ENCODE measurements at regions not wholly inside any gene's neighbourhood (a gene's known extent, or its start where the extent isn't known, plus 50 kb on each side); places are given as distances from the start of the nearest gene placed in this dataset.

DNA sequence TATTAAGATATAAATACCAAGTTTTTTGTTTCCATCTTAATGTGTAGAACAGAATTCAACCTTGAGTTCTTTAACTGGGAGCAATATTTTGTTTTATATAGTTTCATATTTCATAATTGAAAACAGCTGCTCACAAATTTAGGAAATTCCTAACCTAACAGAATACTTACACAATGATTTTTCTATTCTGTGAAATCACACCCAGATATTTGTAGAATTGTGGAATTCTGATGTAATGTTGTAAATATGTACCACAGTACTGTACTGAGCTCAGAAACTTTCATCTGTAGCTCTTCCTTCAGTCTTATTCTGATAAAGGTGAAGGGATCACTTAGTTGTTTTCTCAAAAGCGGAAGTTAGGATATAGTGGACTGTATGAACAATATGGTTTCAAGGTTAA lies 143.4 kb upstream of the GLI3 start:
- Histone ChIP-seq H3K4me1 (ENCODE audit: control insufficient read depth in 2 of 2, insufficient read depth in 2 of 2, low read length in 1 of 2) (no peaks in the 10 kb centered on the region), H3K9me3 (ENCODE audit: control insufficient read depth in 2 of 2, insufficient read depth in 1 of 2, low read depth in 1 of 2, low read length in 1 of 2) (no peaks in the 10 kb centered on the region), H3K4me3 (ENCODE audit: low read depth in 1 of 2, low read length in 2 of 2) (no peak overlapping the region), H3K36me3 (ENCODE audit: control insufficient read depth in 2 of 2, insufficient read depth in 2 of 2, low read length in 1 of 2) (no peaks in the 10 kb centered on the region), H3K27ac (ENCODE audit: low read depth in 2 of 2, low read length in 1 of 2) (no peak overlapping the region), H3K27me3 (ENCODE audit: control insufficient read depth in 1 of 2, insufficient read depth in 2 of 2, low read length in 2 of 2) (no peaks in the 10 kb centered on the region)
- 72 to 81% methylated on average over 1 of the region's 1 CpG for WGBS, 2 donors

DNA sequence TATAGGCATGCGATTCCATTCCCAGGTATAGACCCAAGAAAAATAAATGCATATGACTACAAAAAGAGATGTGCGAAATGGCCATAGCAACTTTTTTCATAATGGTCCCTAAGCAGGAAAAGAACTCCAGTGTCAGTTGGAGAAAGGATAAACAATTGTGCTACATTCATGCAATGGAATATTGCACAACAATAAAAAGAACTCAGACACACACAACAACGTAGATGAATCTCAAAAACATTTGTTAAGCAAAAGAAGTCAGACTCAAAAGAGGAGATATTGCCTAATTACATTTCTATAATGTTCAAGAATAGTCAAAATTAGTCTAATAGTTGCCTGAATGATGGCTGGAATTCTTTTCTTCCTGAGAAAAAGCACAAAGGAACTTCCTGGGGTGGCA lies 141.1 kb upstream of the GLI3 start:
- no peaks in the 10 kb centered on the region for H3K4me1 ChIP-seq (ENCODE audit: control insufficient read depth in 2 of 2, insufficient read depth in 2 of 2, low read length in 1 of 2)
- H3K27ac ChIP-seq (ENCODE audit: low read depth in 2 of 2, low read length in 1 of 2) = no peak overlapping the region
- H3K36me3 ChIP-seq (ENCODE audit: control insufficient read depth in 2 of 2, insufficient read depth in 2 of 2, low read length in 1 of 2) = no peaks in the 10 kb centered on the region
- WGBS, 2 donors = 84 to 85% methylated on average over 3 of the region's 3 CpGs
- no peaks in the 10 kb centered on the region for H3K27me3 ChIP-seq (ENCODE audit: control insufficient read depth in 1 of 2, insufficient read depth in 2 of 2, low read length in 2 of 2)
- H3K9me3 ChIP-seq (ENCODE audit: control insufficient read depth in 2 of 2, insufficient read depth in 1 of 2, low read depth in 1 of 2, low read length in 1 of 2) = no peaks in the 10 kb centered on the region
- no peak overlapping the region for H3K4me3 ChIP-seq (ENCODE audit: low read depth in 1 of 2, low read length in 2 of 2)

DNA sequence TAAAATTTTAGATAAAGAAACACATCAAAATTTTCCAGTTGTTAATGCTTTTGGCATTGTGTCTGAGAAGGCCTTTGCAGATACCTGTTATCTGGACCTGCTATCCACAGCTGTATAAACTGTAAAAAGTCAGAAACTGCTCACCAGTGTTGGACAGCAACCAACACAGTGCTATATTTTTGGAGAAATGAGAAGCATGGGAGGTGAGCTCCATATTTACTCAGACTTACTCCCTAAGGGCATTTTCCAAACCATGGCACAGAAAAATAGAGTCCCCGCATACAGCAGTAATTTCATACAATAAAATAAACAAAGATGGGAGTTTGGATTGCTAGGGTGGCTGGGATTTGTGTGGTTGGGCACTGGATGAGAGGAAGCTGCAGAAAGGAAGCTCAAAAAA lies 136.3 kb upstream of the GLI3 start:
- no peaks in the 10 kb centered on the region for H3K27me3 ChIP-seq (ENCODE audit: control insufficient read depth in 1 of 2, insufficient read depth in 2 of 2, low read length in 2 of 2)
- H3K4me3 ChIP-seq (ENCODE audit: low read depth in 1 of 2, low read length in 2 of 2) = no peak overlapping the region
- H3K4me1 ChIP-seq (ENCODE audit: control insufficient read depth in 2 of 2, insufficient read depth in 2 of 2, low read length in 1 of 2) = no peaks in the 10 kb centered on the region
- H3K36me3 ChIP-seq (ENCODE audit: control insufficient read depth in 2 of 2, insufficient read depth in 2 of 2, low read length in 1 of 2) = no peaks in the 10 kb centered on the region
- no peak overlapping the region for H3K27ac ChIP-seq (ENCODE audit: low read depth in 2 of 2, low read length in 1 of 2)
- no peaks in the 10 kb centered on the region for H3K9me3 ChIP-seq (ENCODE audit: control insufficient read depth in 2 of 2, insufficient read depth in 1 of 2, low read depth in 1 of 2, low read length in 1 of 2)
- WGBS, 2 donors = 38 to 60% methylated on average over 1 of the region's 1 CpG

DNA sequence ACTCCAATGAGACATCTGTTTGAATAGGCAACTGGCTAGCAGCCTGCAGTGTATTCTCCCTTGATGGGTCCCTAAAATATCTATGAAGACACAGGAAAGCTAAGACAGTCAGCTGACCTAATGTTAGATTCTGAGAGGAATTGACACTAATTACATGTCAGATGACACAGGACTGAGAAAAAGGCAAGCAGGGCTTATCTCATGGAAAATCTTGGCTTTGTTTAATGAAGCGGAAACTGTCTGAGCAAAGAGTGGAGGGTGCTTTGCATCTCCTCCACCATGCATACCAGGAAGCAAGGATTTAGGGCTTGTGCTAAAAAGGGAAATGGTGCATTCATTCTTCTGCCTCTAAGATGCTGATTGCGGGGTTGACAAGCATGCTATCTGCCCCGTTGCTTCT lies 135.5 kb upstream of the GLI3 start:
- no peak overlapping the region for H3K27ac ChIP-seq (ENCODE audit: low read depth in 2 of 2, low read length in 1 of 2)
- H3K27me3 ChIP-seq (ENCODE audit: control insufficient read depth in 1 of 2, insufficient read depth in 2 of 2, low read length in 2 of 2) = no peaks in the 10 kb centered on the region
- 64 to 71% methylated on average over 3 of the region's 3 CpGs for WGBS, 2 donors
- H3K9me3 ChIP-seq (ENCODE audit: control insufficient read depth in 2 of 2, insufficient read depth in 1 of 2, low read depth in 1 of 2, low read length in 1 of 2) = no peaks in the 10 kb centered on the region
- no peak overlapping the region for H3K4me3 ChIP-seq (ENCODE audit: low read depth in 1 of 2, low read length in 2 of 2)
- no peaks in the 10 kb centered on the region for H3K4me1 ChIP-seq (ENCODE audit: control insufficient read depth in 2 of 2, insufficient read depth in 2 of 2, low read length in 1 of 2)
- H3K36me3 ChIP-seq (ENCODE audit: control insufficient read depth in 2 of 2, insufficient read depth in 2 of 2, low read length in 1 of 2) = no peaks in the 10 kb centered on the region

DNA sequence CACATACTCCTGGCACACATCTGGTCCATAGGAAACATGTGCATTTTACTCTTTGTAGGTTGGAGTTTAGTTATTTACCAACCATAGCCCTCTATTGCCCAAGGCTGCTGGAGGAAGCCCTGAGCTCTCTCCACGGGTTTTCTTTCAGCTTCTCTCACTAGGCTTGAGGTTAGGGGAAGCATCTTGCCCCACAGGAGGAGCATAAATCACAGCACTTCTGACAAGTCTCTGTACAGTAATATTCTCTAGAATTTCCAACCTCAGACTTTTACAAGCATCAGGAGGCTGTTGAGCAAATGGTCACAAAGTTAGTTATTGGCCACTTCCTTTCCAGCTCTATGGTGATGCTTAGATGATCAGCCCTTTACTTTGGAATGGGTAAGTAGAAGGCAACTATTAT lies 122.9 kb upstream of the GLI3 start:
- no peaks in the 10 kb centered on the region for H3K9me3 ChIP-seq (ENCODE audit: control insufficient read depth in 2 of 2, insufficient read depth in 1 of 2, low read depth in 1 of 2, low read length in 1 of 2)
- WGBS, 2 donors = 39 to 48% methylated on average over 1 of the region's 1 CpG
- H3K4me3 ChIP-seq (ENCODE audit: low read depth in 1 of 2, low read length in 2 of 2) = no peak overlapping the region

DNA sequence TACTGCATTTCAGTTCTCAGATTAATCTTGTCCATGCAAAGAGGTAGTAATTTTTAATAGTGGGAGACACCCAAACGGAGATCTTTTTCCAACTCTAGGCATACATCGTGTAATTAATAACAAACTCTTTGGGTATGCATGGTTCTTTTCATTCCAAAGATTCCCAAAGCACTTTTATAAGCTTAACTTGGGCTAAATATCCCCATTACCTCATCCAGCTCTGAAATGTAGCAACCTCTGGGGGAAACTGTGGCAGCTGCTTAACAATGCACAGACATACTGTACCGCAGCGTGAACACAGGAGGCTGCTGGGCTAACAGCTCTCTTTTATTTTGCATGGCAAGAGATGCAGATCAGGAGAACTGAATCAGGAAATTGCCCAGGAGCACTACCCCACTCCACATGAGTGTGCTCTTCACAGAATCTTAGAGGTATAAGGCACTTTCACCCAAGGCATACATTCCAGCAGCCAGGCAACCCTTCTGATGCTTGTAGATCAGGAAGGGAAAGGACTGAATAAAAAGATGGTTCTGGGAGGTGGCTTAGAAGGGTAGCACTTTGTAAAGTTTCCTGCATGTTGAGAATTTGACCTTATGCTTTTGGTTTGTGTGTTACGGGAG lies 114.4 kb upstream of the GLI3 start:
- WGBS, 2 donors = 85% methylated on average over 5 of the region's 5 CpGs
- Histone ChIP-seq H3K4me1 (ENCODE audit: control insufficient read depth in 2 of 2, insufficient read depth in 2 of 2, low read length in 1 of 2) (no peaks in the 10 kb centered on the region), H3K36me3 (ENCODE audit: control insufficient read depth in 2 of 2, insufficient read depth in 2 of 2, low read length in 1 of 2) (no peaks in the 10 kb centered on the region), H3K9me3 (ENCODE audit: control insufficient read depth in 2 of 2, insufficient read depth in 1 of 2, low read depth in 1 of 2, low read length in 1 of 2) (no peaks in the 10 kb centered on the region), H3K27me3 (ENCODE audit: control insufficient read depth in 1 of 2, insufficient read depth in 2 of 2, low read length in 2 of 2) (no peaks in the 10 kb centered on the region), H3K4me3 (ENCODE audit: low read depth in 1 of 2, low read length in 2 of 2) (no peak overlapping the region), H3K27ac (ENCODE audit: low read depth in 2 of 2, low read length in 1 of 2) (no peak overlapping the region)

More for the DNA sequence above, 122.9 kb upstream of the GLI3 start:
- H3K27ac ChIP-seq (ENCODE audit: low read depth in 2 of 2, low read length in 1 of 2) = no peak overlapping the region
- no peaks in the 10 kb centered on the region for H3K27me3 ChIP-seq (ENCODE audit: control insufficient read depth in 1 of 2, insufficient read depth in 2 of 2, low read length in 2 of 2)
- no peaks in the 10 kb centered on the region for H3K36me3 ChIP-seq (ENCODE audit: control insufficient read depth in 2 of 2, insufficient read depth in 2 of 2, low read length in 1 of 2)
- no peaks in the 10 kb centered on the region for H3K4me1 ChIP-seq (ENCODE audit: control insufficient read depth in 2 of 2, insufficient read depth in 2 of 2, low read length in 1 of 2)

DNA sequence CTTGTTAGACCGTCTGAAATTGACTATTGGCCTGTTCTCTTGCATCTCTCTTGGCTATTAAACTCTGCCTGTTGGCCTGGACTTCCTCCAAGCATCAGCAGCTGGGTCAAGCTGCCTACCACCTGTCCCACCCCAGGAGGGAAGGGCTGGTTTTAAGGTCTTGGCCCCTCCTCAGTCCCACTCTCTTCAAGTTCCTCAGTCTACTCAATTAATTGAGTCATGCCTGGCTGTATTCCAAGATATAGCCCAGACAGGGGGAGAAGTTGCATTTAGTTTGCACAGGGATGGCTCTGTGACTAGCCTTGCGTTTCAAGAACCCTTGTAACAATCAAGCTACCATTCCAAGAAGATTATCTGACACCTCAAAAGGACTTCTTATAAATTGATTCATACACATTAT lies 113.8 kb upstream of the GLI3 start:
- H3K27me3 ChIP-seq (ENCODE audit: control insufficient read depth in 1 of 2, insufficient read depth in 2 of 2, low read length in 2 of 2) = no peaks in the 10 kb centered on the region
- no peak overlapping the region for H3K4me3 ChIP-seq (ENCODE audit: low read depth in 1 of 2, low read length in 2 of 2)
- 47 to 70% methylated on average over 2 of the region's 2 CpGs for WGBS, 2 donors
- H3K9me3 ChIP-seq (ENCODE audit: control insufficient read depth in 2 of 2, insufficient read depth in 1 of 2, low read depth in 1 of 2, low read length in 1 of 2) = no peaks in the 10 kb centered on the region
- H3K36me3 ChIP-seq (ENCODE audit: control insufficient read depth in 2 of 2, insufficient read depth in 2 of 2, low read length in 1 of 2) = no peaks in the 10 kb centered on the region
- H3K4me1 ChIP-seq (ENCODE audit: control insufficient read depth in 2 of 2, insufficient read depth in 2 of 2, low read length in 1 of 2) = no peaks in the 10 kb centered on the region
- H3K27ac ChIP-seq (ENCODE audit: low read depth in 2 of 2, low read length in 1 of 2) = no peak overlapping the region

DNA sequence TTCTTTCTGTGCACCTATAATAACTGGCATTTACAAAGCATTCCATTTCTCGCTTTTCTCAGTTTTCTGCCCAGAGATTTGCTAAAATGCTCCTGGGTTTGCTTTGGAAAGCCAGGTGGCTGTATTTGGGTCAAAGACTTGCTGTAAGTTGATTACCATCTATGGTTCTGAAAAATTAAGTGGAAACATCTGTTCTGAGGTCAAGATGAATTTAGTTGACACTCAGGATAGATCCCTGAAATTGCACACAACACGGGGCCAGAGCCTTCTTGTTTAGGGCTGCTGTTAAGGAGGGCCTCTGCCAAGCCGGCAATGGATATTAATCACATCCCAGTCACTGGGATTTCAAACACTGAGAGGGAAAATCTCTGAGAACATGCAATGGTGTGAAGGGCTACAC lies 111.6 kb upstream of the GLI3 start:
- Histone ChIP-seq H3K27me3 (ENCODE audit: control insufficient read depth in 1 of 2, insufficient read depth in 2 of 2, low read length in 2 of 2) (no peaks in the 10 kb centered on the region), H3K27ac (ENCODE audit: low read depth in 2 of 2, low read length in 1 of 2) (no peak overlapping the region), H3K4me3 (ENCODE audit: low read depth in 1 of 2, low read length in 2 of 2) (no peak overlapping the region), H3K36me3 (ENCODE audit: control insufficient read depth in 2 of 2, insufficient read depth in 2 of 2, low read length in 1 of 2) (no peaks in the 10 kb centered on the region), H3K4me1 (ENCODE audit: control insufficient read depth in 2 of 2, insufficient read depth in 2 of 2, low read length in 1 of 2) (no peaks in the 10 kb centered on the region), H3K9me3 (ENCODE audit: control insufficient read depth in 2 of 2, insufficient read depth in 1 of 2, low read depth in 1 of 2, low read length in 1 of 2) (no peaks in the 10 kb centered on the region)
- WGBS, 2 donors = 63 to 69% methylated on average over 3 of the region's 3 CpGs

DNA sequence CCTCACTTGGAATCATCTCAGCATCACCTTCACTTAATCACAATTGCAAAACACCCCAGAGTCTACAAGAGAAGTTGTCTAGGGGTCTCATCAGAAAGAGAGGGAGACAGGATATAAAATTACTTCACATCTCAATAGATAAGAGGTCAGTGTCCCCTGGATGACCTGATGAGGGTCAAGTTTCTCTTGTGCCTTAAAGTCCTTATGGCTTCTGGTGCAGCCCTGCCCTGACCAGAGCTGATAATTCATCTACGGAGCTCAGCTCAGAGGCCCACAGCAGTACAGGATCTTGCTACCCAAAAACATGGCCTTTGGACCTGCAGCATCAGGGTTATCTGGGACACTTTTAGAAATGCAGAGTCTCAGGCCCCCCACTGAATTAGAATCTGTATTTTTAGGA lies 111.1 kb upstream of the GLI3 start:
- Histone ChIP-seq H3K27me3 (ENCODE audit: control insufficient read depth in 1 of 2, insufficient read depth in 2 of 2, low read length in 2 of 2) (no peaks in the 10 kb centered on the region), H3K36me3 (ENCODE audit: control insufficient read depth in 2 of 2, insufficient read depth in 2 of 2, low read length in 1 of 2) (no peaks in the 10 kb centered on the region), H3K27ac (ENCODE audit: low read depth in 2 of 2, low read length in 1 of 2) (no peak overlapping the region), H3K4me1 (ENCODE audit: control insufficient read depth in 2 of 2, insufficient read depth in 2 of 2, low read length in 1 of 2) (no peaks in the 10 kb centered on the region), H3K9me3 (ENCODE audit: control insufficient read depth in 2 of 2, insufficient read depth in 1 of 2, low read depth in 1 of 2, low read length in 1 of 2) (no peaks in the 10 kb centered on the region), H3K4me3 (ENCODE audit: low read depth in 1 of 2, low read length in 2 of 2) (no peak overlapping the region)
- 82 to 96% methylated on average over 1 of the region's 1 CpG for WGBS, 2 donors

DNA sequence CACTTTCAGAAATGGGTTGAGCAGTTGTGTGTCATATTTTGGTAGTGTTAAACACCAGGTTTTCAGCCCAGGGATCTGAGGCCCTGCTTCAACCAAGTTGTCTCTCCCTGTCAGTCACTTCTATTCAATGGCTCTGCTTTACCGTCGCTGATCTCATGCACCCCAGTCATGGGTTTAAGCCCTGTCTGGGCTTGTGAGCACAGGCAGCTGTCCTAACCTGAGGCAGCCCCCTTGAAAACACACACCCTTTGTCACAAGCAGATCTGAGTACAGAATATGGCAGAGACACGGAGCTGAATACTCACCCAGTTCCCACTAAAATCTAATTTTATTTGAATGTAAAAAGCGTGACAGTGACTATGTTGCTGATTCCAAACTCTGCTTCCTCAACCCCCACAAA lies 110.6 kb upstream of the GLI3 start:
- Histone ChIP-seq H3K36me3 (ENCODE audit: control insufficient read depth in 2 of 2, insufficient read depth in 2 of 2, low read length in 1 of 2) (no peaks in the 10 kb centered on the region), H3K27ac (ENCODE audit: low read depth in 2 of 2, low read length in 1 of 2) (no peak overlapping the region)

More for the DNA sequence above, 110.6 kb upstream of the GLI3 start:
- WGBS, 2 donors = 53 to 56% methylated on average over 4 of the region's 4 CpGs
- no peak overlapping the region for H3K4me3 ChIP-seq (ENCODE audit: low read depth in 1 of 2, low read length in 2 of 2)
- no peaks in the 10 kb centered on the region for H3K9me3 ChIP-seq (ENCODE audit: control insufficient read depth in 2 of 2, insufficient read depth in 1 of 2, low read depth in 1 of 2, low read length in 1 of 2)
- H3K4me1 ChIP-seq (ENCODE audit: control insufficient read depth in 2 of 2, insufficient read depth in 2 of 2, low read length in 1 of 2) = no peaks in the 10 kb centered on the region
- no peaks in the 10 kb centered on the region for H3K27me3 ChIP-seq (ENCODE audit: control insufficient read depth in 1 of 2, insufficient read depth in 2 of 2, low read length in 2 of 2)

All from esophagus (tissue), 2 donors.